ENCODE measurements at regions not wholly inside any gene's neighbourhood (a gene's known extent, or its start where the extent isn't known, plus 50 kb on each side); places are given as distances from the start of the nearest gene placed in this dataset.
"Not testable (repeated sequence)": the region's sequence is repeated elsewhere in the genome, so short reads cannot be mapped to it uniquely, and the experiment has no call there.

- H3K4me3 ChIP-seq, result no peak overlapping the region
- no peak for TF ChIP-seq POLR2A (IDR thresholded peaks at IDR 0.05)
- no peak for DNase-seq
- WGBS, 3 donors, result 11 to 25% (median 15%) methylated on average over 4 of the region's 4 CpGs
- intact Hi-C loops (cut with DNase I), result no loop called here
- no peaks in the 10 kb centered on the region for H3K9me3 ChIP-seq
- H3K27ac ChIP-seq, result no peak overlapping the region
- no peaks in the 10 kb centered on the region for H3K4me1 ChIP-seq (ENCODE audit: insufficient read depth)
- H3K27me3 ChIP-seq, result no peaks in the 10 kb centered on the region
- H3K36me3 ChIP-seq, result no peaks in the 10 kb centered on the region
Measured at GRCh38 chr2:95669441-95669991, 77.7 kb downstream of the TRIM43 start.

- TF ChIP-seq EP300 (IDR thresholded peaks at IDR 0.05), result no peak
- no peak for TF ChIP-seq POLR2A (IDR thresholded peaks at IDR 0.05)
- TF ChIP-seq CTCF (IDR thresholded peaks at IDR 0.05), result no peak
- no peak overlapping the region for H3K4me3 ChIP-seq
- H3K27me3 ChIP-seq, result no peaks in the 10 kb centered on the region
- no peaks in the 10 kb centered on the region for H3K4me1 ChIP-seq (ENCODE audit: insufficient read depth)
- DNase-seq, result no peak
- H3K27ac ChIP-seq, result no peak overlapping the region
- H3K9me3 ChIP-seq, result no peaks in the 10 kb centered on the region
- 9 to 21% (median 10%) methylated on average over 2 of the region's 2 CpGs for WGBS, 3 donors
- no peaks in the 10 kb centered on the region for H3K36me3 ChIP-seq
- intact Hi-C loops (cut with DNase I), result no loop called here
Measured at GRCh38 chr2:95670167-95670566, 78.4 kb downstream of the TRIM43 start.

- DNase-seq, result no peak
- WGBS, 3 donors, result 70 to 88% (median 76%) methylated on average over 2 of the region's 2 CpGs
- Histone ChIP-seq H3K9me3 (no peaks in the 10 kb centered on the region), H3K27ac (no peak overlapping the region), H3K27me3 (no peaks in the 10 kb centered on the region), H3K4me1 (ENCODE audit: insufficient read depth) (no peaks in the 10 kb centered on the region), H3K36me3 (no peaks in the 10 kb centered on the region), H3K4me3 (no peak overlapping the region)
- intact Hi-C loops (cut with DNase I), result no loop called here
- TF ChIP-seq POLR2A (IDR thresholded peaks at IDR 0.05) (no peak), CTCF (IDR thresholded peaks at IDR 0.05) (no peak), EP300 (IDR thresholded peaks at IDR 0.05) (no peak)
Measured at GRCh38 chr2:95670686-95671085, 78.9 kb downstream of the TRIM43 start.

- not testable (repeated sequence) for H3K27me3 ChIP-seq
- WGBS, 3 donors, result 85 to 87% (median 86%) methylated on average over 4 of the region's 4 CpGs
Measured at GRCh38 chr2:95671171-95671570, 79.4 kb downstream of the TRIM43 start.

GRCh38 chr2:95671992-95672391, 80.2 kb downstream of the TRIM43 start:
- intact Hi-C loops (cut with DNase I), result not testable (repeated sequence)

More at GRCh38 chr2:95671171-95671570, 79.4 kb downstream of the TRIM43 start:
- H3K4me3 ChIP-seq; H3K36me3 ChIP-seq; H3K27ac ChIP-seq; DNase-seq; H3K9me3 ChIP-seq; intact Hi-C loops (cut with DNase I); H3K4me1 ChIP-seq (ENCODE audit: insufficient read depth): not testable (repeated sequence)

GRCh38 chr2:95672500-95672899, 80.7 kb downstream of the TRIM43 start:
- H3K4me3 ChIP-seq; intact Hi-C loops (cut with DNase I); H3K4me1 ChIP-seq (ENCODE audit: insufficient read depth); DNase-seq; H3K9me3 ChIP-seq; H3K27ac ChIP-seq; H3K36me3 ChIP-seq; H3K27me3 ChIP-seq: not testable (repeated sequence)
- 22 to 25% (median 22%) methylated on average over 1 of the region's 1 CpG for WGBS, 3 donors

More at GRCh38 chr2:95671992-95672391, 80.2 kb downstream of the TRIM43 start:
- WGBS, 3 donors, result 81 to 85% (median 83%) methylated on average over 1 of the region's 1 CpG
- H3K27me3 ChIP-seq; H3K27ac ChIP-seq; H3K36me3 ChIP-seq; H3K4me1 ChIP-seq (ENCODE audit: insufficient read depth); DNase-seq; H3K9me3 ChIP-seq; H3K4me3 ChIP-seq: not testable (repeated sequence)
